GM12875 (cell line): ENCODE measurements at regions not wholly inside any gene's neighbourhood (a gene's known extent, or its start where the extent isn't known, plus 50 kb on each side); places are given as distances from the start of the nearest gene placed in this dataset.
A peak's percentile ranks its signal among the peaks of the same experiment; 100 is the strongest.

Source experiments
- H3K4me3 ChIP-seq: one replicate; pipeline ENCODE4 v1.5.1; 2011; ENCODE audit warnings: low read depth, low read length, control low read depth
- TF ChIP-seq, protein P1 (sequence below): IDR thresholded peaks from 2 replicates; pipeline ENCODE4 v1.5.1; 2011; ENCODE audit warnings: low read depth, mild to moderate bottlenecking, control low read depth, inconsistent platforms, low read length, moderate library complexity, borderline replicate concordance; ENCODE audit not compliant: insufficient read depth

DNA sequence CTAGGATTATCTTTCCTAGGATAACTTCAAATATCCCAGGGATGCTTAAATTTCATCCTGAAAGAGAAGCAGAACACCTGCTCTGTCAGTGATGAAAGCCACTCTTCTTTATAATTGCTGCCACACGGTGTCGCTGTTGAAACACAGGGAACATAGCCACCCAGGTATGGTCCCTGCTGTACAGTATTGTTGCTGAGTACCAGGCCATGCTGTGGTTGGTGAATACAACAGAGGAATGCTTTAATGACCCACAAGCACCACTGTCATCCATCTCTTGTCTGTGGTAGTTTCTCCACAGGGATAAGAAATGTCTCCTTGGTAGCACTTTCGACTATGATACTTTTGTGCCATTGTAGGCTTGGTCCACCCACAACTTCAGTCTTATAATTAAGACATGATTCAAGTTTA lies 70.6 kb upstream of the STARD3NL start:
- no peak overlapping the region for H3K4me3 ChIP-seq
- TF ChIP-seq, protein P1, sequence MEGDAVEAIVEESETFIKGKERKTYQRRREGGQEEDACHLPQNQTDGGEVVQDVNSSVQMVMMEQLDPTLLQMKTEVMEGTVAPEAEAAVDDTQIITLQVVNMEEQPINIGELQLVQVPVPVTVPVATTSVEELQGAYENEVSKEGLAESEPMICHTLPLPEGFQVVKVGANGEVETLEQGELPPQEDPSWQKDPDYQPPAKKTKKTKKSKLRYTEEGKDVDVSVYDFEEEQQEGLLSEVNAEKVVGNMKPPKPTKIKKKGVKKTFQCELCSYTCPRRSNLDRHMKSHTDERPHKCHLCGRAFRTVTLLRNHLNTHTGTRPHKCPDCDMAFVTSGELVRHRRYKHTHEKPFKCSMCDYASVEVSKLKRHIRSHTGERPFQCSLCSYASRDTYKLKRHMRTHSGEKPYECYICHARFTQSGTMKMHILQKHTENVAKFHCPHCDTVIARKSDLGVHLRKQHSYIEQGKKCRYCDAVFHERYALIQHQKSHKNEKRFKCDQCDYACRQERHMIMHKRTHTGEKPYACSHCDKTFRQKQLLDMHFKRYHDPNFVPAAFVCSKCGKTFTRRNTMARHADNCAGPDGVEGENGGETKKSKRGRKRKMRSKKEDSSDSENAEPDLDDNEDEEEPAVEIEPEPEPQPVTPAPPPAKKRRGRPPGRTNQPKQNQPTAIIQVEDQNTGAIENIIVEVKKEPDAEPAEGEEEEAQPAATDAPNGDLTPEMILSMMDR: peak; percentile 72; the same call in 1 of the 2 replicates

DNA sequence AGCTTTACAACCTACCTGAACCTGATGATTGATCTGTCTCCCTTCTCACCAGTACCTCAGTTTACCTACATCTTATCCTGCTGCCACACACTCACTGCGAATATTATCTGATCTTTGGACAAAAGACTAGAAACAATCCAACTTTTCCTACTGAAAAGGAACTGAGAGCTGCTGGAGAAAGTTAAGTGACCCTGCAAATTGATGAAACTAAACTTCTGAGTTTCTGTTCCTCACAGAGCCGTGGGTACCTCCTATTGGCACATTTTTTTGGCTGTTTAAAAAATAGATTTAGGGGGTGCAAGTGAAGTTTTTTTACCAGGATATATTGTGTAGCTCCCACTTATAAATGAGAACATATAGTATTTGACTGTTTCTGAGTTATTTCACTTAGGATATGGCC lies 66.0 kb upstream of the STARD3NL start:
- H3K4me3 ChIP-seq: no peak overlapping the region
- TF ChIP-seq, protein P1: no peak

DNA sequence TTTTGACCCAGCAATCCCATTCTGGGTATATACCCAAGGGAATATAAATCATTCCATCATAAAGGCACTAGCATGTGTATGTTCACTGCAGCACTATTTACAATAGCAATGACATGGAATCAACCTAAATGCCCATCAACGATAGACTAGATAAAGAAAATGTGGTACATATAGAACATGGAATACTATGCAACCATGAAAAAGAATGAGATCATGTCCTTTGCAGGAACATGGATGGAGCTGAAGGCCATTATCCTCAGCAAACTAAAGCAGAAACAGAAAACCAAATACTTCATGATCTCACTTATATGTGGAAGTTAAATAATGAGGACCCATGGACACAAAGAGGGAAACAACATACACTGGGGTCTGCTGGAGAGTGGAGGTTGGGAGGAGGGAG lies 58.0 kb upstream of the STARD3NL start:
- TF ChIP-seq, protein P1: no peak
- no peak overlapping the region for H3K4me3 ChIP-seq

DNA sequence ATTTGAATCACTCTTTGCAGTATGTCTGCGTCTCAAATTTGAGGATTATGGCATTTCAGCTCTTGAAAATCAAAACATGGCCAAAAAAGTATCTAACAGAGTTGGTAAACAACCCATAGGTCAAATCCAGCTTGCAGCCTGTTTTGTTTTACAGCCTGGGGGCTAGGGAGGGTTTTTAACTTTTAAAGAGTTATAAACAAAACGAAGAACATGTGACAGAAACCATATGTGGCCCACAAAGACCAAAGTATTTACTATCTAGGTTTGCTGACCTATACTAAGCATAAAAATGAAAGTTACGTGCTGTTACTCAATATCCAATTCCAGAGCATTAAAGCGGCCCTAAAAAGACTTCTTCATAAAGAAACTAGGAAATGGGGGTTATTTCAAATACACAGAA lies 55.5 kb upstream of the STARD3NL start:
- H3K4me3 ChIP-seq: no peak overlapping the region
- TF ChIP-seq, protein P1: no peak

DNA sequence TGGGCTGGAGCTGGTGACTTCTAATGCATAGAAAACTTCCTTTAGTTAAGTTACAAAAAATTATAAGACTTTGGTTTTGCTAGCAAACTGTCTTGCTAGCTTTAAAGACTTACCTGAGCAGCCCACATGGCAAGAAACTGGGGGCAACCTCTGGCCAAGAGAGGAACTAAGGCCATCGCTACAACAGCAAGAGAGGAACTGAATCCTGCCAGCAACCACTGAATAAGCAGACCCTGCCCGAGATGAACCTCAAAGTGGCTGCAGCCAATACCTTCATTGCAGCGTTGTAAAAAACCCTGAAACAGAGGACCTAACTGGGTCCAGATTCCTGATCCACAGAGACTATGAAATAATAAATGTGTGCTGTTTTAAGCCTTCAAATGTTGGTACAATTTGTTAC lies 54.6 kb upstream of the STARD3NL start:
- TF ChIP-seq, protein P1: no peak
- H3K4me3 ChIP-seq: no peak overlapping the region

DNA sequence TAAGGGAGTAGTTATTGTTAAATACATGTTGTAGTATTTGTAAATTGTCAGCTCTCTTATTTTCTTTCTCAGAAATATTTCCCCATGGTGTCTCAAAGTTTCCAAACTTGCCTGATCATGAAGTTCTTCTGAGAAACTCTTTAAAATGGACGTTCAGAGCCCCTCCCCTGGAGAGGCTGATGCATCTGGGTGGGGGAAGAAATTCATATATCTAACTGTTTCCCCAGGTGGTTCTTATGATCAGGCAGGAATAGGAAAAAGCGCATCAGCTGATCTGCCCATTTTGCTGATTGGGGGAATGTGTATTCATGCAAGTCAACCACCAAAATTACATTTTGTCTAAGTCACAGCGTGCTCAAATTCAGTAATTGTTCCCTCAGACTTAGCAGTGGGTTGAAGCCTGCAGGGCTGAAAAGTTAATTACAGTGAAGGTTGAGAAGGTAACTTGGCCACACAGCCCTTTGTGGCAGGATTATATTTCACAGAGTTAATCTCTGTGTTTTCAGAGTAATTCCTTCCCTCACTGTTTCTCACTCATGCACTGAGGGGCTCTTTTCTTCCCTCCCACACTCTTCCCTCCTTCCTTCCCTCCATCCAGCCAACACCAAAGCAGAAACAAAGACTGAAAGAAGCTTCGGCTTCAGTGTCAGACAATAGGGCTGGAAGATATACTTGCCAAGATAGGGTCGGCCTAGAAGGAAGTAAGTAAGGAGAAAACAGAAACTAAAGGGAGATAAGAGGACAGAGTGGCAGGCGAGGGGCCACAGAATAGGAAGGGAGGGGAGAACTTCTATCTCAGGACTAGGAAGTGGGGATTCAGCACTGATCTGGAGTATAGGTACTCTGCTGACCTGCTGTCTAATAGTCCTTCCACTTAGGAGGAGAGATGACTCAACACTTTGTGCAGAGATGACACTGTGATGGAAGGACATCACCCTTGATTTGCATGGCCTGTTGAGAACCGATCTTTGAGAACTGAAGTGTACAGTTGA lies 50.5 kb upstream of the STARD3NL start:
- TF ChIP-seq, protein P1: no peak
- no peak overlapping the region for H3K4me3 ChIP-seq
